Breast epithelium (tissue), 3 donors: ENCODE measurements at regions not wholly inside any gene's neighbourhood (a gene's known extent, or its start where the extent isn't known, plus 50 kb on each side); places are given as distances from the start of the nearest gene placed in this dataset.

Source experiments
- POLR2AphosphoS5 ChIP-seq, 3 donors: sonication (generic); formaldehyde crosslinking; IDR thresholded peaks; one replicate each; pipeline ENCODE4 v1.6.1; 2017; ENCODE audit warnings: antibody characterized with exemption in 3 of 3
- TF ChIP-seq, protein P1 (sequence below), 3 donors: fragments of 450-650 bp; IDR thresholded peaks; one replicate each; pipeline ENCODE4 v1.5.1; 2016 to 2017; ENCODE audit warnings: antibody characterized with exemption in 3 of 3, mild to moderate bottlenecking in 3 of 3, moderate library complexity in 3 of 3

DNA sequence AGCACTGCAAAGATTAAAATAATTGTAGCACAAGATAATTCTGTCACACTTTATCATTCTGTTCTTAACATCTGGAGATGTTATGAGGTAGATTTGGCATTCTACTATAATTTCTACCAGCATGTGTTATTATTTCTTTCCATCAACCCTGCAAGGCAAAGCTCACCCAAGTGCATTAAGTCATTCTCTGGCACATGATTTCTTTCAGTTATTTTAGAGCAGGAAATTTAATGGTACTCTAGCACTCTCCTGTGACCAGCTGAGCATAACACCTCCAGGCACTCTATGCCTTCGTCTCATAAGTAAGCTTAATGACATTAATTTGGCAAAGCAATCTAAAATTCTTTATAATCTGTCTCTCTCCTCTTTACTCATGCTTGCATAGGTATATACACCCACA is 300.2 kb upstream of the GPR149 start:
- TF ChIP-seq POLR2AphosphoS5 (IDR thresholded peaks at IDR 0.05): no peak
- TF ChIP-seq, protein P1, sequence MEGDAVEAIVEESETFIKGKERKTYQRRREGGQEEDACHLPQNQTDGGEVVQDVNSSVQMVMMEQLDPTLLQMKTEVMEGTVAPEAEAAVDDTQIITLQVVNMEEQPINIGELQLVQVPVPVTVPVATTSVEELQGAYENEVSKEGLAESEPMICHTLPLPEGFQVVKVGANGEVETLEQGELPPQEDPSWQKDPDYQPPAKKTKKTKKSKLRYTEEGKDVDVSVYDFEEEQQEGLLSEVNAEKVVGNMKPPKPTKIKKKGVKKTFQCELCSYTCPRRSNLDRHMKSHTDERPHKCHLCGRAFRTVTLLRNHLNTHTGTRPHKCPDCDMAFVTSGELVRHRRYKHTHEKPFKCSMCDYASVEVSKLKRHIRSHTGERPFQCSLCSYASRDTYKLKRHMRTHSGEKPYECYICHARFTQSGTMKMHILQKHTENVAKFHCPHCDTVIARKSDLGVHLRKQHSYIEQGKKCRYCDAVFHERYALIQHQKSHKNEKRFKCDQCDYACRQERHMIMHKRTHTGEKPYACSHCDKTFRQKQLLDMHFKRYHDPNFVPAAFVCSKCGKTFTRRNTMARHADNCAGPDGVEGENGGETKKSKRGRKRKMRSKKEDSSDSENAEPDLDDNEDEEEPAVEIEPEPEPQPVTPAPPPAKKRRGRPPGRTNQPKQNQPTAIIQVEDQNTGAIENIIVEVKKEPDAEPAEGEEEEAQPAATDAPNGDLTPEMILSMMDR (IDR thresholded peaks at IDR 0.05): no peak
